SK-N-SH treated with all-trans-retinoic acid at 6 μM for 48 hours (cell line): ENCODE measurements at regions not wholly inside any gene's neighbourhood (a gene's known extent, or its start where the extent isn't known, plus 50 kb on each side); places are given as distances from the start of the nearest gene placed in this dataset.

Experiments
- ARNTL ChIP-seq: fragments of 450-650 bp; formaldehyde crosslinking; IDR thresholded peaks from 2 replicates; pipeline ENCODE4 v1.5.0; 2020; ENCODE audit warnings: low read depth, mild to moderate bottlenecking, moderate library complexity, borderline replicate concordance
- OSR1 ChIP-seq: fragments of 250-450 bp; sonication (Bioruptor Pico); IDR thresholded peaks from 2 replicates; pipeline ENCODE4 v1.8.0; 2022; ENCODE audit warnings: moderate library complexity, mild to moderate bottlenecking, inconsistent platforms
- PPARA ChIP-seq: fragments of 250-450 bp; sonication (Bioruptor Pico); IDR thresholded peaks from 2 replicates; pipeline ENCODE4 v1.5.0; 2020; ENCODE audit warnings: mild to moderate bottlenecking, borderline replicate concordance
- RARB ChIP-seq: fragments of 250-450 bp; sonication (Bioruptor Pico); IDR thresholded peaks from 2 replicates; pipeline ENCODE4 v1.8.0; 2021; ENCODE audit warnings: mild to moderate bottlenecking, moderate library complexity
- SNAI2 ChIP-seq: fragments of 250-450 bp; sonication (Bioruptor Pico); IDR thresholded peaks from 2 replicates; pipeline ENCODE4 v1.5.0; 2020; ENCODE audit warnings: mild to moderate bottlenecking, moderate library complexity
- TCF4 ChIP-seq: fragments of 250-450 bp; sonication (Bioruptor Pico); IDR thresholded peaks from 2 replicates; pipeline ENCODE4 v1.8.0; 2021; ENCODE audit warnings: mild to moderate bottlenecking, moderate library complexity, borderline replicate concordance
- ZNF70 ChIP-seq: fragments of 450-650 bp; formaldehyde crosslinking; IDR thresholded peaks from 2 replicates; pipeline ENCODE4 v1.5.0; 2020; ENCODE audit warnings: mild to moderate bottlenecking, moderate library complexity

- no peak for TF ChIP-seq SNAI2 (CRISPR knock-in tag)
- TF ChIP-seq ARNTL (CRISPR knock-in tag): no peak
- TF ChIP-seq OSR1 (CRISPR knock-in tag): no peak
- no peak for TF ChIP-seq TCF4 (CRISPR knock-in tag)
- no peak for TF ChIP-seq PPARA
- no peak for TF ChIP-seq ZNF70 (CRISPR knock-in tag)
- no peak for TF ChIP-seq RARB
Observed at GRCh38 chr6:80504882-80505281, 398.4 kb downstream of the BCKDHB start.
